LNCAP (cell line): ENCODE measurements at regions not wholly inside any gene's neighbourhood (a gene's known extent, or its start where the extent isn't known, plus 50 kb on each side); places are given as distances from the start of the nearest gene placed in this dataset.

Experiments
- TF ChIP-seq, protein P1 (sequence below): fragments of 450-650 bp; IDR thresholded peaks from 2 replicates; pipeline ENCODE4 v1.5.1; 2017; ENCODE audit warnings: mild to moderate bottlenecking

GRCh38 chr9:106691627-106692026 lies 171.3 kb upstream of the ZNF462 start:
- TF ChIP-seq, protein P1, sequence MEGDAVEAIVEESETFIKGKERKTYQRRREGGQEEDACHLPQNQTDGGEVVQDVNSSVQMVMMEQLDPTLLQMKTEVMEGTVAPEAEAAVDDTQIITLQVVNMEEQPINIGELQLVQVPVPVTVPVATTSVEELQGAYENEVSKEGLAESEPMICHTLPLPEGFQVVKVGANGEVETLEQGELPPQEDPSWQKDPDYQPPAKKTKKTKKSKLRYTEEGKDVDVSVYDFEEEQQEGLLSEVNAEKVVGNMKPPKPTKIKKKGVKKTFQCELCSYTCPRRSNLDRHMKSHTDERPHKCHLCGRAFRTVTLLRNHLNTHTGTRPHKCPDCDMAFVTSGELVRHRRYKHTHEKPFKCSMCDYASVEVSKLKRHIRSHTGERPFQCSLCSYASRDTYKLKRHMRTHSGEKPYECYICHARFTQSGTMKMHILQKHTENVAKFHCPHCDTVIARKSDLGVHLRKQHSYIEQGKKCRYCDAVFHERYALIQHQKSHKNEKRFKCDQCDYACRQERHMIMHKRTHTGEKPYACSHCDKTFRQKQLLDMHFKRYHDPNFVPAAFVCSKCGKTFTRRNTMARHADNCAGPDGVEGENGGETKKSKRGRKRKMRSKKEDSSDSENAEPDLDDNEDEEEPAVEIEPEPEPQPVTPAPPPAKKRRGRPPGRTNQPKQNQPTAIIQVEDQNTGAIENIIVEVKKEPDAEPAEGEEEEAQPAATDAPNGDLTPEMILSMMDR, result no peak

DNA sequence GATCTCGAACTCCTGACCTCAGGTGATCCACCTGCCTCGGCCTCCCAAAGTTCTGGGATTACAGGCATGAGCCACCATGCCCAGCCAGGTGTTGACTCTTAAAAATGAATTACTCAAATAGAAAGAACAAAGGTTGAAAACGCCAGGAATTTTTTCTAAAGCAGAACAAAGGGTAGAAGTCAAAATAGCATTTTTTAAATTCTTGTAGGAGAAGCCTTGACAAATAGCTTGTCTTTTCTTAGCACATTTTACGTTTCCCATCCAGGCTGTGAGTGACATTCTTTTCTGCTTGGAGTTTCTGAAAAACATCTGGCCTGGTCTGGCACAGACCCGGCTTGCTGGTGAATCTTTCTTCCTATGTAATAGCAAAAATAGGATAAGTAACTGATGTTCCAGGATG lies 169.4 kb upstream of the ZNF462 start:
- TF ChIP-seq, protein P1, result no peak

DNA sequence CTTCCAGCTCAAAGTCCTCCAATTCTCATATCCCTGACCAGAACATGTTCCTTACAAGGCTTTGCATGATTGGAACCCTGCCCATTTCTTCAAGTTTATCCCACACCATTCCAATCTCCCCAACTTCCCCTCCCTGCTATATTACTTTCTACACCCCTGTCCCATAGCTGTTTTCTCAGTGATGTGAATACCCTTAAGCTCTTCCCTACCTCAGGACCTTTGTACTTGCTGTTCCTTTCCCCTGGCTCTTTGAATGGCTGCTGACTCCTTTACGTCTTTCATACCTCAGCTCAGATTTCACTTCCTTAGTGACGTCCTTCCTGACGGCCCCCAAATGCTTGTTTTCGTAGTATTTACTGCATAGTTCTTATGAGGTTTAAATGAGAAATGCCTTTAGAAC lies 166.2 kb upstream of the ZNF462 start:
- TF ChIP-seq, protein P1, result no peak

DNA sequence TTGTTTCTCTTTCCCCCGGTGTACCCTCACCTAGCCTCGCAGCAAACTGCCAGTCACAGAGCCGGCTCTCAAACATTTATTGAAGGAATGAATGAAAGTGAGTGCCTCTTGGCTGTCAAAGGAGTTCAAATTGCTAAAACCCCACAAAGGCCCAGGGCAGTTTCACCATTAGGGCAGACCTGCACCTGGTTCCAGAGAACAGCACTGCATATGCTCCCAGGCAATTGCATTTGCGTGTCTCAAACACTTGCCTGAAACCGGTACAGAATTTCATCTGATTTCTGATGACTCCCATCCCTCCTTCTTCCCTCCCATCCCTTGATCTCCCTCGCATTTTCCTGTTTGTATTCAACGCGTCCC lies 165.6 kb upstream of the ZNF462 start:
- TF ChIP-seq, protein P1, result no peak

GRCh38 chr9:106697750-106698502 lies 165.0 kb upstream of the ZNF462 start:
- TF ChIP-seq, protein P1, result no peak

DNA sequence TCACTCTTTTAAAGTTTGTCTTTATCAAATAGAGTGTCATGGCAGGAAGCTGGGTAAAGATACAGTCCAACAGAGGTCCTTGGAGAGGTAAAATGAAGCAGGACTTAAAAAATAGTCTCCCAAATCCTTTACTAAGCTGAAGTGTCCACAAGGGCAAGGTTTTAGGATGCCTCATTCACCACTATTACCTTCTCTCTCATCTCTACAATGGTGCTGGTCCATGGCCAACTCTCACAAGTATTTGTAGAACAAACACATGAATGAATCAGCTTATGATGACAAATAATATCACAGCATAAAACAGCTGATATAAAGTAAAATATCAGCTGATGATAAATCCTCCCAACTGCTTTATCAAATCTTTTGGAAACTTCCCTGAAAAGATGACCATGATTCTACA lies 162.3 kb upstream of the ZNF462 start:
- TF ChIP-seq, protein P1, result no peak

- TF ChIP-seq, protein P1, result no peak
Observed at GRCh38 chr9:106701611-106702010, 161.4 kb upstream of the ZNF462 start.
